ENCODE measurements at regions not wholly inside any gene's neighbourhood (a gene's known extent, or its start where the extent isn't known, plus 50 kb on each side); places are given as distances from the start of the nearest gene placed in this dataset.
"Not testable (repeated sequence)": the region's sequence is repeated elsewhere in the genome, so short reads cannot be mapped to it uniquely, and the experiment has no call there.

GRCh38 chr2:62410015-62410453 lies 96.0 kb downstream of the TMEM17 start:
- peak; percentile 22 to 59 for DNase-seq

- no peak for DNase-seq
These were observed 96.6 kb downstream of the TMEM17 start for GRCh38 chr2:62409442-62409841.

GRCh38 chr2:62408241-62408677 lies 97.7 kb downstream of the TMEM17 start:
- no peak for DNase-seq

GRCh38 chr2:62407838-62408237 lies 98.2 kb downstream of the TMEM17 start:
- no peak for DNase-seq

GRCh38 chr2:62407401-62407800 lies 98.6 kb downstream of the TMEM17 start:
- DNase-seq: no peak

- no peak for DNase-seq
These were observed 99.4 kb downstream of the TMEM17 start for GRCh38 chr2:62406573-62407043.

GRCh38 chr2:62404913-62405312 lies 101.1 kb downstream of the TMEM17 start:
- no peak for DNase-seq

- DNase-seq: no peak
These were observed 103.8 kb downstream of the TMEM17 start for GRCh38 chr2:62402156-62402555.

- DNase-seq: no peak
These were observed 107.6 kb downstream of the TMEM17 start for GRCh38 chr2:62398356-62398755.

GRCh38 chr2:62396880-62397279 lies 109.1 kb downstream of the TMEM17 start:
- DNase-seq: no peak

- DNase-seq: no peak
These were observed 112.7 kb downstream of the TMEM17 start for GRCh38 chr2:62393293-62393692.

- no peak for DNase-seq
These were observed 114.3 kb downstream of the TMEM17 start for GRCh38 chr2:62391696-62392095.

GRCh38 chr2:62386378-62386777 lies 119.6 kb downstream of the TMEM17 start:
- not testable (repeated sequence) for DNase-seq

- no peak for DNase-seq
These were observed 122.1 kb downstream of the TMEM17 start for GRCh38 chr2:62383846-62384245.

- no peak for DNase-seq
These were observed 123.2 kb downstream of the TMEM17 start for GRCh38 chr2:62382757-62383156.

- DNase-seq: no peak
These were observed 123.9 kb downstream of the TMEM17 start for GRCh38 chr2:62382122-62382521.

- DNase-seq: no peak
These were observed 124.3 kb downstream of the TMEM17 start for GRCh38 chr2:62381656-62382055.

- no peak for DNase-seq
These were observed 126.4 kb downstream of the TMEM17 start for GRCh38 chr2:62379566-62379965.

GRCh38 chr2:62375113-62375420 lies 130.9 kb downstream of the TMEM17 start:
- DNase-seq: no peak

- DNase-seq: no peak
These were observed 131.5 kb downstream of the TMEM17 start for GRCh38 chr2:62374301-62375112.

GRCh38 chr2:62372824-62373223 lies 133.2 kb downstream of the TMEM17 start:
- DNase-seq: no peak

- DNase-seq: no peak
These were observed 135.4 kb downstream of the TMEM17 start for GRCh38 chr2:62370321-62371250.

GRCh38 chr2:62369541-62370202 lies 136.3 kb downstream of the TMEM17 start:
- DNase-seq: no peak

Measured in hippocampal formation (tissue), 2 donors.